Mesenteric fat pad (tissue), 1 donor: ENCODE measurements at regions not wholly inside any gene's neighbourhood (a gene's known extent, or its start where the extent isn't known, plus 50 kb on each side); places are given as distances from the start of the nearest gene placed in this dataset.
"Not testable (repeated sequence)": the region's sequence is repeated elsewhere in the genome, so short reads cannot be mapped to it uniquely, and the experiment has no call there.

ENCODE experiments used
- DNase-seq: peaks from one replicate; pipeline ENCODE4 v3.0.0-alpha.2; 2020; ENCODE audit warnings: low spot score
- donor health status: DM: yes; HTN: yes; CAD: no.

- DNase-seq: no peak
Observed at GRCh38 chr10:65413001-65413400, 1512.8 kb upstream of the LRRTM3 start.

DNA sequence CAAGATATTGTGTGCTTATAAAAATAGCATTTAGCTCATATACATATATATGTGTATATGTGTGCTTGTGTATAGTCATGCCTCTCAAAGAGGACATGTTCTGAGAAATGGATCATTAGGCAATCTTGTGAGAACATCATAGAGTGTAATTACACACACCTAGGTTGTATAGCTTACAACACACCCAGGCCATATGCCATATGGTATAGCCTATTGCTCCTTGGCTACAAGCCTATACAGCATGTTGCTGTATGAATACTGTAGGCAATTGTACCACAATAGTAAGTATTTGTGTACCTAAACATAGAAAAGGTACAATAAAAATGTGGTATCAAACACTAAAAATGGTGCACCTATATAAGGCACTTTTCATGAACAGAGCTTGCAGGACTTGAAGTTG, 1510.5 kb upstream of the LRRTM3 start:
- DNase-seq: no peak

DNA sequence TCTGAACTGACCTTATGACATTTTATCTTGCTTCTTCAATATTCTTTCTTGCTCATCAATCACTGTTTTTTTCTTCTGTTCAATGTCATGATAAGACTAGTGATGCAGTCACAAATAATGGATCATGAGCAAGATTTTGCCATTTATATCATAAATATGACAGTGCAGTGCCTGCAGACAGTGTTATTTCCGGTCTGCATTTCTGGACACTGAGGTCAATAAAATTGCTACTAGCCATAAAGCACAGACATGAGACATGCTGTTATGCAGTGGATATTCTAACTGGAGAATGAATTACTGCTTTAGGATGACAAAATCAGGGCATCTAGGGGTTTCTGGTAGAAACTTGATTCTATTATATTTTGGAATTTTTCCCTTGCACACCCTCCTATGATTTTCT, 1509.7 kb upstream of the LRRTM3 start:
- DNase-seq: no peak

DNA sequence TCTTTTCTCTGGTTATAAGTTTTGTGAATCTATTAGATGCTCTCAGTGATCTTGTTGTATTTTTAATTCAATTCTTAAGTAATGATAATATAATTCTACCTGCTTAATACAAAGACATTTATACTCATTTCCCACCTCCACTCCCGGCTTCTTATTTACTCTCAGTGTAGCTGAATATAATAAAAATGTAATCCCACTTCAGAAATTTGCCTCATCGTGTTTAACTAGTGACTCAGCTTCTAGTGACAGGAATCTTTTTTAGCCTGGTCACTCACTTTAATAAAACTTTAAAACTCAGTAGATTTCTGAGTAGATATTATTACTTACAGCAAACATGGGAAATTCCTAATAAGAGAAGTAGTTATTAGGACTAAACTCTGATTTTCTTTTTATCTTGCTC, 1506.2 kb upstream of the LRRTM3 start:
- no peak for DNase-seq

DNA sequence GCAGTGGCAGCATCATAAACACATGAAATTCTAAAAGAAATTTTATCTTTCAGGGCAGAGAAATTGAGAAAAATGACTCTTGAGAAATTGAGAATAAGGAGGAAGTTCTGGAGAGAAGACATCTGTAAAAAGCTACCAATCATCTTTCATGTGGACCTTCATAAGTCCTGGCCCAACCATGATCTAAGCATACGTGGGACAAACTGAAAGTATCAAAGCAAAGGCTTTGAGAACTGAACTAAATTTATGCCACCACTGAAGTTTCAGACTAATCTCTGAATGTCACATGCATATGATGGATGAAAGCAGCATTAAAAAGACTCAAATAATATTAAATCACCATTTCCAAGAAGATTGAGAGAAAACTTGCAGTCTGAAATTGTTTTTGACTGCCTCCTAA, 1502.8 kb upstream of the LRRTM3 start:
- no peak for DNase-seq

GRCh38 chr10:65429381-65429780, 1496.5 kb upstream of the LRRTM3 start:
- DNase-seq: not testable (repeated sequence)

GRCh38 chr10:65430979-65431378, 1494.9 kb upstream of the LRRTM3 start:
- DNase-seq: no peak

GRCh38 chr10:65470986-65471385, 1454.8 kb upstream of the LRRTM3 start:
- no peak for DNase-seq

DNA sequence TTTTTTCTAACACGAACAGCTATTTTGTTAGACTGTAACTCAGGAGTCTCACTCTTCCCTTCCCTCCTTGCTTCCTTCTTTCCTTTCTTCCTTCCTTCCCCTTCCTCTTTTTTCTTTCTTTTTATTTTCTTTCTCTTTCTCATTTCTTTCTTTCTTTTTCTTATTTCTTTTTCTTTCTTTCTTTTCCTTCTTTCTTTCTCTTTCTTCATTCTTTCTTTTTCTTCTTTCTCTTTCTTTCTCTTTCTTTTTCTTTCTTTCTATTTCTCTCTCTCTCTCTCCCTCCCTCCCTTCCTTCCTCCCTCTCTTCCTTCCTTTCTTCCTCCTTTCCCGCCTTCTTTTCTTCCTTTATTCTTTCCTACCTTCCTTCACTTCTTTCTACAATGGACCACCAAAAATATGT, 1443.0 kb upstream of the LRRTM3 start:
- no peak for DNase-seq

- no peak for DNase-seq
Observed at GRCh38 chr10:65491799-65492198, 1434.0 kb upstream of the LRRTM3 start.

DNA sequence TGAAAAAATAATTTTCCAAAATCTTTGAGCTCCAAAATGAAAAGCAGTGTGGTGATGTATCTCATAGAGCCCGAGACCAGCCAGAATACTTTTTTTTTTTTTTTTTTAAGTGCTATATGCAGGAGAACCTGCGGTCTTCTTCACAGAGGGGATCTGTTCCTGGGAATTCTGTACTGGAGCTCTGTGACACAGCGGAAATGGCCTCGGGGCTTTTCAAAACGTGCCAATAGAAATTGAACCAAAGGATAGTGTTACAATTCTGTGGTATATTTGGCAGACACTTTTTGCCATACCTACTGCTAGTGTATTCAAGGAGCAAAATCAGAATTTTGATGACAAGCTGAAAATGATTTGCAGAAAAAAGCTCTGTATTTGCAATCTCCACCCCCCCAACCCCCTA, 1429.3 kb upstream of the LRRTM3 start:
- no peak for DNase-seq

DNA sequence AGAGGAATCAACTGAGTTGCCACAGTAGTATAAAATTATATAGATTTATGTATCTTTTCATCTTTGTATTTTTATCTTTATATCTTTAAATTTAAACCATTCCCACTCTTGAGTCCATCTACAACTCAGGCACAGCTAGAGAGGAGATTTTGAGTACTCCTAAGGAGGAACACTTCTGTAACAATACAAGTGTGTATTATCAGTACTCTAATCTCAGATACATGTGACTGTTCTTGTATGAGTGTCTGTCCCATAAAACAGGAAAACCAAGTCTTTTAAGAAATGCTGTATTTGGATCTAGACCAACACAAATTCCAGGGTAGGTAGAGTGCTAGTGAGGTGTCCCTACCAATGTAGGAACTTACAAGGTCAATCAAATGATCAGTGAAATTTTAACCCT, 1428.0 kb upstream of the LRRTM3 start:
- no peak for DNase-seq

DNA sequence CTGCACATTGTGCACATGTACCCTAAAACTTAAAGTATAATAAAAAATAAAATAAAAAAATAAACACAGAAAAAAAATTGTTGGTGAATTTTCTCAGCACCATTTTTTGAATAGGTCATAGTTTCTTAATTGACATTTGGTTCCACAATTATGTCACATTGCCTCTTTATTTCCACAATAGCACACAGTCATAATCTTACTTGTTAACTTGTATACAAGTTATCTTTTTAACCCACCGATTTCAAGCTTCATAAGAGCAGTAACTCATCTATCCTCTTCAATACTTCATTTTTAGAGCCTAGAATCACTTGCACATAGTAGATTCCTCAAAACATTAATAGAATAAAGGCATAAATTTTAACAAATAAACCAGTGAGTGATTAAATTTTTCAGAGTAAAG, 1425.1 kb upstream of the LRRTM3 start:
- no peak for DNase-seq

GRCh38 chr10:65501259-65501658, 1424.6 kb upstream of the LRRTM3 start:
- no peak for DNase-seq

- DNase-seq: no peak
Observed at GRCh38 chr10:65518379-65518778, 1407.5 kb upstream of the LRRTM3 start.

DNA sequence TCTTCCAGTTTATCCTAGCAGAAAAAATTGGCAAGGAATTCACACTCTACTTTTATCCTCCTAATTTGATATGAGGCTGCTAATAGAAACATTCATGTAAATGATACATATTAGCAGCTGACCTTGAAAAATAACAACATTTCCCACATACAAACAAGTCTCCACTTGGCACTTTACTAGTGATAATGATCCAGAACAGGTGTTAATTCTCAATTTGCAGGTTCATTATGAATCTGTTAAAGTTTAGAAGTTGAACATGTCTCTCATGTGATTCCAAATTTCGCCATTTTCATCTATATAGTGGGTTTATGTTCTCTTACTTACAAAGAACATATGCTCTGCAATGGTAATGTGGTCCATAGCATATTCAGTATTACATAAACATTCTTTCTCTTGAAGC, 1396.8 kb upstream of the LRRTM3 start:
- no peak for DNase-seq

DNA sequence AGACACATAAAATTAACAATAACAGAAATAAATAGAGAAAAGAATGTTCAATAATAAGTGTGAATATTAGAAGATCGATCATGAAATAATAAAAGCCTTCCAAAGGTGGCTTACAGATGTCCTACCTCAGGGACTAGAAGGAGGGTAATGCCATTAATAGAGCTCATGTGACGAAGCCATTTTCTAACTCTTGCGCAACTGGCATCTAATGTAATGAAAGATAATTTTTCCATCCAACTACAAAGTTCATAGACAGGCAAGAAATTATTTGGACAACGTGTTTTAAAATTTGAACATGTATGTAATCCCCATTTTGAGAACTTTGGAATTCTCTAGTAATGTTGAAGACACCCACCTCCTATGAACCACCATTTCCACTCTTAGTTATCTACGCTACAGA, 1394.3 kb upstream of the LRRTM3 start:
- DNase-seq: no peak

DNA sequence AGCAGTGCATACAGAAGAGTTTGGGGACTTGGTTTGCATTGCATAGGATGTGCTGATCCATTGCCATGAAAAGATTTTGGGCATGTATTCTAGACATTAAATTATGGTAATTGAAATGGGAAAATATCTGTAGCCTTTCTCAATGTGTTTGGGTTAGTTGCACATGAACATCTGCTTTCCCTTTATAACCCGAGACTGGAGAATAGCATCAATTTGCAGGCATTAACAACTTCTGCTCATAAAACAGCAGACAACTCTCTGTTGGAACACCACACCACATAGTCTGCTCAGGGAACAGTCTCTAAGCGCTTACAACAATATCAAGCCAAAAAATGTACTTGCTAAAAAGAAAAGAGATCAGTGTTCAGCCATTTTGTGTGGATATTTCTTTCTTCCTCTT, 1391.1 kb upstream of the LRRTM3 start:
- DNase-seq: no peak

GRCh38 chr10:65544756-65545155, 1381.1 kb upstream of the LRRTM3 start:
- no peak for DNase-seq

- no peak for DNase-seq
Observed at GRCh38 chr10:65548001-65548400, 1377.8 kb upstream of the LRRTM3 start.

GRCh38 chr10:65550761-65551160, 1375.1 kb upstream of the LRRTM3 start:
- no peak for DNase-seq

DNA sequence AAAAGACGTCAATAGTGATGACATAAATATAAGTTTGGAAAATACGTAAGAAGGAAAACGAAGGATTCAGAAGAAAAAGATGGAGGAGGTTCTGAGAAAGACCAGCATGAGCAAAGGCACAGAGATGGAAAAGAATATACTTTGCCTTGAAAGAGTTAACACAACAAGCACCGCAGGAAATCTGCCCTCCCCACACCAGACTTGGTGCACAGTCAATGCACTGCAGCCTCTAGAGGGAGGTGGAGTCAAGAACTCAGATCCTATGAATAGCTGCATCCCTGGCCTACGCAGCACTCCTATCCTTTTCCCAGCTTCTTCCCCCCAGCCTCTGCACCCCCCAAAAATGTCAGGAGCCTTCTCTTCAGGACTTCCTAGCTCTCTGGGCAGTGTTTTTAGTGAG, 1370.6 kb upstream of the LRRTM3 start:
- no peak for DNase-seq

DNA sequence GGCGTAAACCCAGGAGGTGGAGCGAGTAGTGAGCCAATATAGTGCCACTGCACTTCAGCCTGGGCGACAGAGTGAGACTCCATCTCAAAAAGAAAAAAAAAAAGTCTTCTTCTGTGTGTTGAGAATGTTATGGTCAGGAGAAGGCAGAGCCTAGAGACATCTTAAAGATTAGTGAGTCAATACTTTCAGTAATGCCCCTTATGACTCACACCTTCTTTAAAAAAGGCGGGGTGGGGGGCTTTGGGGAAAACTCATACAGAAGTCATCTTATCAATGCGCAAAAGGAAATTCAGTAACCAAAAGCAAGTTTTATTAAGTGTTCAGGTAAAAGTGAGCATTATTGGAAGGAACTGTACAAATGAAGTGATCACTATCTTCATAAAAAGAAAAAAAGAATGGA, 1369.8 kb upstream of the LRRTM3 start:
- DNase-seq: no peak

DNA sequence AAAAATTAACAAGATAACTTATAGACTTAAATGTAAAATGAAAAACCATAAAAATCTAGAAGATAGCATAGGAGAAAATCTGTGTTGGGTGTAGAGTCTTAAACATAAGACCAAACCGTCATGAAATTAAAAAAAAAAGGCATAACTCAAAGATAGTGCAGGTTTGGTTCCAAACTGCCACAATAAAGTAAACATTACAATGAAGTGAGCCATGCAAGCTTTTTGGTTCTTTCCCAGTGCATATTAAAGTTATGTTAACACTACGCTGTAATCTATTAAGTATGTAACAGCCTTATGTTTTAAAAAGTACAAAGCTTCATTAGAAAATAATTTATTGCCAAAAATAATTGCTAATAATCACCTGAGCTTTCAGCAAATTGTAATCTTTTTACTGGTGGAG, 1366.5 kb upstream of the LRRTM3 start:
- DNase-seq: no peak

DNA sequence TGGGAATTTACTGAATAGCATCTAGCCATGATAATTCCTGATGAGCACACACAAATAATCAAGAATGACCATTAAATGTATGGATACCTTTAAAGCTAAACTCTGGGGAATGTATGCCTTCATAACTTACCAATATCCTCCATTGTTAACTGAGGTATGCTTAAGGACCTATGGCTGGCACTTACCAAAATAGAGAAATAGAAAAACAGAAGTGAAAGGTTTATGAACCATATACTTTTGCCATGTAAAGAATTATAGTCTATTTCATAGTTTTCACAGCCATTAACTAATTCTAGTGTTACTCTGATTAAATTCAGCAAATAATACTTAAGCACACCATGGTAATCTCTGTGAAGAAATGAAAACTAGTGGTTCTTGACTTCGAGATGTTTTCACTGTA, 1360.6 kb upstream of the LRRTM3 start:
- no peak for DNase-seq
